ENCODE measurements at regions not wholly inside any gene's neighbourhood (a gene's known extent, or its start where the extent isn't known, plus 50 kb on each side); places are given as distances from the start of the nearest gene placed in this dataset.

DNA sequence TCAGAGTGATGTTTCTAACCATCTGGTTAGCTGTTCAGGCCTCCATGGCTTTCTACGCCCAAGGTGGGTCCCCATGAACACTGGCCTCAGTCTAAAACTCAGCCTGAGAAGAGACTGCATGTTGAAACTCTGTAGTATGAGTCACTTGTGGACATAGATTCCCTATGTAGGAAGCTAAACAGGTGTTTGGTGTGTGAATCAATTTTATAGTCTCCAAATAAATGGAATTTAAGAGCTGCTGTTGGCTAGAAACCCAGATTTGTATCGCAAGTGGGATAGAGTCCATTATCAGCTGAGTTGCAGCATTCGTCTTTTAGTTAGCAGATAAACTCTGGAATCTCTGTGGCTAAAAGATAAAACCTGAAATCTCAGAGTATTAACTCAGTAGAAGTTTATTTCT is 131.4 kb downstream of the KCNS3 start (continued):
- TF ChIP-seq CBX5 (IDR thresholded peaks at IDR 0.05; ENCODE audit: low read depth, low read length): no peak

- Histone ChIP-seq H3K9ac (replicated peaks in 1 of 4; ENCODE audit: extremely low read depth in 1 of 4, low read depth in 3 of 4, low read length in 3 of 4) (no peak overlapping the region), H2BK15ac (ENCODE audit: low read length) (no peak overlapping the region), H4K91ac (replicated peaks; ENCODE audit: insufficient read length, low read length) (no peak overlapping the region), H3K79me1 (ENCODE audit: low read depth, low read length) (no peaks in the 10 kb centered on the region), H3K4me2 (ENCODE audit: insufficient read depth in 1 of 2, low read depth in 2 of 2, low read length in 2 of 2) (no peak overlapping the region), H3K4me1 (replicated peaks in 1 of 4; ENCODE audit: control insufficient read depth in 3 of 4, insufficient read depth in 4 of 4, low read length in 3 of 4) (no peaks in the 10 kb centered on the region), H2BK120ac (replicated peaks; ENCODE audit: low read depth, low read length) (no peak overlapping the region), H3K18ac (ENCODE audit: extremely low read depth, low read length) (no peak overlapping the region), H3K36me3 (ENCODE audit: control insufficient read depth in 2 of 4, insufficient read depth in 4 of 4, low read length in 3 of 4) (no peaks in the 10 kb centered on the region), H2AFZ (ENCODE audit: low read length) (no peak overlapping the region), H4K20me1 (replicated peaks in 1 of 2; ENCODE audit: control insufficient read depth in 1 of 2, insufficient read depth in 2 of 2, low read length in 2 of 2) (no peaks in the 10 kb centered on the region), H4K5ac (ENCODE audit: insufficient read length, low read depth, low read length) (no peak overlapping the region), H3K23ac (ENCODE audit: insufficient read length) (no peak overlapping the region), H4K8ac (ENCODE audit: extremely low read depth, insufficient read depth, low read length) (no peak overlapping the region), H3K4ac (replicated peaks; ENCODE audit: insufficient read length, low read depth, low read length) (no peak overlapping the region), H3K27ac (ENCODE audit: low read depth, low read length) (no peak overlapping the region), H3K27me3 (replicated peaks in 1 of 4; ENCODE audit: control insufficient read depth in 3 of 4, extremely low read depth in 1 of 4, insufficient read depth in 3 of 4, low read length in 3 of 4) (no peaks in the 10 kb centered on the region), H3K23me2 (ENCODE audit: low read depth, low read length) (no peaks in the 10 kb centered on the region), H3K14ac (ENCODE audit: insufficient read length) (no peak overlapping the region), H2BK5ac (ENCODE audit: low read depth, low read length) (no peak overlapping the region), H3K9me3 (ENCODE audit: insufficient read depth in 2 of 2, low read depth in 1 of 2, low read length in 1 of 2) (no peaks in the 10 kb centered on the region; a peak in 1 of 4 replicates), H3K56ac (replicated peaks; ENCODE audit: insufficient read length, low read depth, low read length) (no peak overlapping the region), H3K4me3 (ENCODE audit: extremely low read depth in 1 of 4, insufficient read depth in 2 of 4, low read depth in 3 of 4, low read length in 4 of 4) (no peak overlapping the region), H2BK12ac (ENCODE audit: low read depth, low read length) (no peak overlapping the region), H2BK20ac (ENCODE audit: low read length) (no peak overlapping the region), H2AK5ac (ENCODE audit: low read depth, low read length) (no peak overlapping the region), H3K79me2 (ENCODE audit: control insufficient read depth in 1 of 2, insufficient read depth in 2 of 2, low read length in 2 of 2) (no peaks in the 10 kb centered on the region)
- POLR2A ChIA-PET (ENCODE audit: partially characterized antibody): no interaction called here
- WGBS, 2 experiments (ENCODE audit: extremely low coverage in 1 of 2, insufficient coverage in 1 of 2, insufficient read length in 1 of 2, insufficient replicate concordance in 2 of 2, low coverage in 1 of 2, low lambda C conversion rate in 2 of 2, missing lambda C conversion rate in 1 of 2): 88% methylated on average over 1 of the region's 1 CpG; no CpG with 5 or more reads in 1 of the 2 experiments
- FAIRE-seq (no peak), DNase-seq (ENCODE audit: low read depth in 1 of 2, low spot score in 2 of 2) (no peak)
- TF ChIP-seq TCF12 (IDR thresholded peaks at IDR 0.05; ENCODE audit: low read depth, low read length): no peak
- no peak for TF ChIP-seq CBX5 (IDR thresholded peaks at IDR 0.05; ENCODE audit: low read depth, low read length)
- TF ChIP-seq GTF2F1 (IDR thresholded peaks at IDR 0.05; ENCODE audit: borderline replicate concordance, low read depth, low read length): no peak
- no peak for TF ChIP-seq EP300 (IDR thresholded peaks at IDR 0.05; ENCODE audit: borderline replicate concordance in 1 of 2, low read depth in 2 of 2, low read length in 2 of 2)
- no peak for TF ChIP-seq CTBP2 (IDR thresholded peaks at IDR 0.05; ENCODE audit: borderline replicate concordance, insufficient read depth, insufficient read length, low read length)
- TF ChIP-seq EZH2 (IDR thresholded peaks at IDR 0.05; ENCODE audit: low read depth, low read length, severe bottlenecking): no peak
- no peak for TF ChIP-seq FOSL1 (IDR thresholded peaks at IDR 0.05; ENCODE audit: insufficient read depth, low read depth, low read length)
- TF ChIP-seq, protein P1, sequence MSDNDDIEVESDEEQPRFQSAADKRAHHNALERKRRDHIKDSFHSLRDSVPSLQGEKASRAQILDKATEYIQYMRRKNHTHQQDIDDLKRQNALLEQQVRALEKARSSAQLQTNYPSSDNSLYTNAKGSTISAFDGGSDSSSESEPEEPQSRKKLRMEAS (IDR thresholded peaks at IDR 0.05): no peak
- no peak for TF ChIP-seq BRCA1 (IDR thresholded peaks at IDR 0.05; ENCODE audit: low read depth, low read length)
- CTCF ChIA-PET (ENCODE audit: partially characterized antibody): no interaction called here
These were observed 126.9 kb downstream of the KCNS3 start for GRCh38 chr2:18005411-18005810.
